CD14-positive monocyte (primary cell): ENCODE measurements at regions not wholly inside any gene's neighbourhood (a gene's known extent, or its start where the extent isn't known, plus 50 kb on each side); places are given as distances from the start of the nearest gene placed in this dataset.

Experiments
- DNase-seq, 3 donors: peaks; one replicate each; pipeline ENCODE4 v3.0.0-alpha.2; 2011 to 2022
- H2AFZ ChIP-seq: 2 replicates; pipeline ENCODE4 v1.6.0; 2012; ENCODE audit warnings: mild to moderate bottlenecking, low read depth, low read length, inconsistent platforms; ENCODE audit not compliant: insufficient read depth, poor library complexity, severe bottlenecking
- H3K27ac ChIP-seq, 2 donors: 1 replicate in 1 of 2; 2 replicates in 1 of 2; pipeline ENCODE4 v1.5.1; 2012 to 2013; ENCODE audit warnings: low read length in 2 of 2, control low read depth in 1 of 2, inconsistent platforms in 1 of 2, low read depth in 1 of 2, mild to moderate bottlenecking in 1 of 2
- H3K27me3 ChIP-seq, 2 donors: one replicate each; pipeline versions ENCODE4 v1.6.0 to v1.6.1; 2011 to 2013; ENCODE audit warnings: low read length in 2 of 2; ENCODE audit not compliant: control insufficient read depth in 2 of 2, insufficient read depth in 2 of 2
- H3K36me3 ChIP-seq, 2 donors: replicated peaks in 1 of 2; 1 replicate in 1 of 2; 2 replicates in 1 of 2; pipeline versions ENCODE4 v1.5.1 to v1.6.1; 2012 to 2013; ENCODE audit warnings: low read length in 2 of 2, control low read depth in 1 of 2, inconsistent platforms in 1 of 2, mild to moderate bottlenecking in 1 of 2; ENCODE audit not compliant: insufficient read depth in 2 of 2, control insufficient read depth in 1 of 2
- H3K4me1 ChIP-seq, 2 donors: 1 replicate in 1 of 2; 2 replicates in 1 of 2; pipeline versions ENCODE4 v1.5.1 to v1.6.1; 2012 to 2013; ENCODE audit warnings: low read length in 2 of 2, control low read depth in 1 of 2, inconsistent platforms in 1 of 2, mild to moderate bottlenecking in 1 of 2, moderate library complexity in 1 of 2; ENCODE audit not compliant: insufficient read depth in 2 of 2, control insufficient read depth in 1 of 2
- H3K4me2 ChIP-seq: replicated peaks from 2 replicates; pipeline ENCODE3; 2012; ENCODE audit warnings: low read length, moderate library complexity, mild to moderate bottlenecking; ENCODE audit not compliant: poor library complexity, severe bottlenecking; ENCODE audit errors: extremely low read depth
- H3K4me3 ChIP-seq, 3 experiments: fragments of 200-600 bp in 1 of 3; sonication (generic) in 1 of 3; replicated peaks in 1 of 3; 1 replicate in 2 of 3; 2 replicates in 1 of 3; pipeline ENCODE4 v1.5.1; 2011 to 2013; ENCODE audit warnings: low read length in 3 of 3, mild to moderate bottlenecking in 3 of 3, control low read depth in 2 of 3, low read depth in 2 of 3, inconsistent platforms in 1 of 3, moderate library complexity in 1 of 3
- H3K79me2 ChIP-seq: 2 replicates; pipeline ENCODE4 v1.6.0; 2012; ENCODE audit warnings: mild to moderate bottlenecking, control low read depth, inconsistent platforms, low read length, moderate library complexity; ENCODE audit not compliant: insufficient read depth
- H3K9ac ChIP-seq: 2 replicates; pipeline ENCODE4 v1.6.0; 2017; ENCODE audit warnings: low read length, mild to moderate bottlenecking; ENCODE audit not compliant: insufficient read depth, poor library complexity, severe bottlenecking
- H3K9me3 ChIP-seq, 2 donors: replicated peaks in 1 of 2; 1 replicate in 1 of 2; 2 replicates in 1 of 2; pipeline versions ENCODE4 v1.5.1 to v1.6.1; 2012 to 2013; ENCODE audit warnings: low read length in 2 of 2, control low read depth in 1 of 2; ENCODE audit not compliant: control insufficient read depth in 1 of 2, insufficient read depth in 1 of 2
- H4K20me1 ChIP-seq: 2 replicates; pipeline ENCODE4 v1.6.0; 2012; ENCODE audit warnings: mild to moderate bottlenecking, low read length, control low read depth, moderate library complexity; ENCODE audit not compliant: insufficient read depth
- H3K27ac Mint-ChIP-seq, 7 donors: one replicate each; pipeline ENCODE4 v1.8.0; 2020; ENCODE audit warnings: mild to moderate bottlenecking in 7 of 7, mixed read lengths in 7 of 7, moderate library complexity in 6 of 7, inconsistent platforms in 2 of 7
- H3K27me3 Mint-ChIP-seq, 3 donors: one replicate each; pipeline ENCODE4 v1.8.0; 2021 to 2022; ENCODE audit warnings: low read depth in 3 of 3, mild to moderate bottlenecking in 3 of 3, mixed read lengths in 3 of 3, moderate library complexity in 3 of 3, inconsistent platforms in 1 of 3
- H3K36me3 Mint-ChIP-seq, 2 donors: one replicate each; pipeline ENCODE4 v1.8.0; 2020; ENCODE audit warnings: mixed read lengths in 2 of 2, inconsistent platforms in 1 of 2, mild to moderate bottlenecking in 1 of 2
- H3K4me1 Mint-ChIP-seq: one replicate; pipeline ENCODE4 v1.8.0; 2020; ENCODE audit warnings: mild to moderate bottlenecking, mixed read lengths
- H3K4me3 Mint-ChIP-seq, 2 donors: one replicate each; pipeline ENCODE4 v1.8.0; 2020; ENCODE audit warnings: mild to moderate bottlenecking in 2 of 2, mixed read lengths in 2 of 2, moderate library complexity in 1 of 2
- H3K9me3 Mint-ChIP-seq, 7 donors: one replicate each; pipeline ENCODE4 v1.8.0; 2020 to 2022; ENCODE audit warnings: mixed read lengths in 7 of 7, mild to moderate bottlenecking in 6 of 7, moderate library complexity in 6 of 7, inconsistent platforms in 2 of 7
- CTCF ChIP-seq: fragments of 200-600 bp; IDR thresholded peaks from one replicate; pipeline ENCODE4 v1.8.0; 2022; ENCODE audit warnings: antibody characterized with exemption, mild to moderate bottlenecking
- whole genome bisulfite sequencing: methylation state at CpG from one replicate; pipeline ENCODE4 v1.1.5; 2013; ENCODE audit warnings: missing lambda C conversion rate; ENCODE audit not compliant: insufficient coverage; 5-methylcytosine and 5-hydroxymethylcytosine counted together
- intact Hi-C, 2 donors: fragments of 100-400 bp; cut with micrococcal nuclease; formaldehyde crosslinking; loops; one replicate each; pipeline versions ENCODE4 v1.15.0 to v1.15.1; 2023

- no peaks in the 10 kb centered on the region for H3K36me3 ChIP-seq
- H3K4me1 ChIP-seq, result no peaks in the 10 kb centered on the region
- no peak for TF ChIP-seq CTCF
- H3K27me3 ChIP-seq, result no peaks in the 10 kb centered on the region
- no peak overlapping the region for H3K27ac Mint-ChIP-seq
- H3K4me3 ChIP-seq, result no peak overlapping the region
- no peak overlapping the region for H3K27ac ChIP-seq
- peaks cover 1 to 4% (median 2%) of the 10 kb centered on the region in 3 donors for H3K27me3 Mint-ChIP-seq
- no peaks in the 10 kb centered on the region for H3K36me3 Mint-ChIP-seq
- H3K79me2 ChIP-seq, result no peaks in the 10 kb centered on the region
- no peak overlapping the region for H2AFZ ChIP-seq
- no peak overlapping the region for H3K4me2 ChIP-seq
- no peaks in the 10 kb centered on the region for H4K20me1 ChIP-seq
- intact Hi-C loops, result no loop called here
- no peak for DNase-seq
- 100% methylated on average over 2 of the region's 5 CpGs for WGBS
- no peak overlapping the region for H3K9ac ChIP-seq
- H3K9me3 ChIP-seq, result peaks cover 0 to 3% of the 10 kb centered on the region in 2 donors
- no peaks in the 10 kb centered on the region for H3K4me1 Mint-ChIP-seq
- H3K4me3 Mint-ChIP-seq, result no peak overlapping the region
- peaks cover 0 to 9% (median 4%) of the 10 kb centered on the region in 7 donors for H3K9me3 Mint-ChIP-seq
These were observed 101.5 kb upstream of the TSHZ3 start for GRCh38 chr19:31450696-31451095.

- 96% methylated on average over 4 of the region's 10 CpGs for WGBS
These were observed 102.6 kb upstream of the TSHZ3 start for GRCh38 chr19:31451686-31452330.

More at GRCh38 chr19:31451686-31452330, 102.6 kb upstream of the TSHZ3 start:
- no peaks in the 10 kb centered on the region for H4K20me1 ChIP-seq
- H3K9ac ChIP-seq, result no peak overlapping the region
- H3K27me3 ChIP-seq, result no peaks in the 10 kb centered on the region
- H3K4me1 ChIP-seq, result no peaks in the 10 kb centered on the region
- intact Hi-C loops, result no loop called here
- H3K27ac ChIP-seq, result no peak overlapping the region
- Mint-ChIP-seq H3K27ac (no peak overlapping the region), H3K27me3 (peaks cover 1 to 5% (median 2%) of the 10 kb centered on the region in 3 donors), H3K36me3 (no peaks in the 10 kb centered on the region), H3K9me3 (peaks cover 0 to 5% (median 4%) of the 10 kb centered on the region in 7 donors), H3K4me3 (no peak overlapping the region), H3K4me1 (no peaks in the 10 kb centered on the region)
- no peak overlapping the region for H3K4me3 ChIP-seq
- no peak overlapping the region for H2AFZ ChIP-seq
- H3K9me3 ChIP-seq, result peaks cover 0 to under 1% of the 10 kb centered on the region in 2 donors
- no peaks in the 10 kb centered on the region for H3K79me2 ChIP-seq
- no peak for DNase-seq
- no peak overlapping the region for H3K4me2 ChIP-seq
- no peaks in the 10 kb centered on the region for H3K36me3 ChIP-seq
- no peak for TF ChIP-seq CTCF
